ENCODE measurements at regions not wholly inside any gene's neighbourhood (a gene's known extent, or its start where the extent isn't known, plus 50 kb on each side); places are given as distances from the start of the nearest gene placed in this dataset.
"Not testable (repeated sequence)": the region's sequence is repeated elsewhere in the genome, so short reads cannot be mapped to it uniquely, and the experiment has no call there.

- no peak for DNase-seq (ENCODE audit: low read depth)
These were observed 157.5 kb upstream of the CDH4 start for GRCh38 chr20:61094581-61094980.

GRCh38 chr20:61096463-61096862 is 155.6 kb upstream of the CDH4 start:
- no peak for DNase-seq (ENCODE audit: low read depth)

- no peak for DNase-seq (ENCODE audit: low read depth)
These were observed 152.3 kb upstream of the CDH4 start for GRCh38 chr20:61099806-61100205.

GRCh38 chr20:61100489-61100888 is 151.6 kb upstream of the CDH4 start:
- DNase-seq (ENCODE audit: low read depth), result no peak

GRCh38 chr20:61101321-61101720 is 150.7 kb upstream of the CDH4 start:
- DNase-seq (ENCODE audit: low read depth), result not testable (repeated sequence)

- DNase-seq (ENCODE audit: low read depth), result no peak
These were observed 147.8 kb upstream of the CDH4 start for GRCh38 chr20:61104232-61104631.

- DNase-seq (ENCODE audit: low read depth), result no peak
These were observed 146.7 kb upstream of the CDH4 start for GRCh38 chr20:61105395-61105794.

- DNase-seq (ENCODE audit: low read depth), result no peak
These were observed 145.6 kb upstream of the CDH4 start for GRCh38 chr20:61106438-61106837.

- DNase-seq (ENCODE audit: low read depth), result no peak
These were observed 142.7 kb upstream of the CDH4 start for GRCh38 chr20:61109221-61109805.

GRCh38 chr20:61112515-61112914 is 139.5 kb upstream of the CDH4 start:
- no peak for DNase-seq (ENCODE audit: low read depth)

- DNase-seq (ENCODE audit: low read depth), result no peak
These were observed 138.3 kb upstream of the CDH4 start for GRCh38 chr20:61113731-61114130.

GRCh38 chr20:61114493-61115175 is 137.4 kb upstream of the CDH4 start:
- no peak for DNase-seq (ENCODE audit: low read depth)

GRCh38 chr20:61115364-61116065 is 136.5 kb upstream of the CDH4 start:
- DNase-seq (ENCODE audit: low read depth), result no peak

- DNase-seq (ENCODE audit: low read depth), result no peak
These were observed 134.3 kb upstream of the CDH4 start for GRCh38 chr20:61117725-61118124.

GRCh38 chr20:61118429-61119224 is 133.4 kb upstream of the CDH4 start:
- DNase-seq (ENCODE audit: low read depth), result no peak

- DNase-seq (ENCODE audit: low read depth), result no peak
These were observed 132.8 kb upstream of the CDH4 start for GRCh38 chr20:61119273-61119672.

- DNase-seq (ENCODE audit: low read depth), result no peak
These were observed 132.2 kb upstream of the CDH4 start for GRCh38 chr20:61119794-61120410.

GRCh38 chr20:61120595-61121515 is 131.2 kb upstream of the CDH4 start:
- DNase-seq (ENCODE audit: low read depth), result peak; percentile 23

GRCh38 chr20:61121661-61122060 is 130.4 kb upstream of the CDH4 start:
- DNase-seq (ENCODE audit: low read depth), result no peak

- no peak for DNase-seq (ENCODE audit: low read depth)
These were observed 128.8 kb upstream of the CDH4 start for GRCh38 chr20:61123286-61123685.

GRCh38 chr20:61123751-61124368 is 128.2 kb upstream of the CDH4 start:
- DNase-seq (ENCODE audit: low read depth), result no peak

Data from non-pigmented ciliary epithelial cell (primary cell).